ENCODE measurements at regions not wholly inside any gene's neighbourhood (a gene's known extent, or its start where the extent isn't known, plus 50 kb on each side); places are given as distances from the start of the nearest gene placed in this dataset.

GRCh38 chr6:101236709-101237108 is 156.8 kb upstream of the GRIK2 start:
- no peak for ATAC-seq
- no peak for TF ChIP-seq RARB (CRISPR knock-in tag; IDR thresholded peaks at IDR 0.05)
- no peak for TF ChIP-seq CSRNP3 (CRISPR knock-in tag; IDR thresholded peaks at IDR 0.05)
- TF ChIP-seq ARNTL (CRISPR knock-in tag; IDR thresholded peaks at IDR 0.05; ENCODE audit: borderline replicate concordance, low read depth): no peak
- TF ChIP-seq PATZ1 (CRISPR knock-in tag; IDR thresholded peaks at IDR 0.05; ENCODE audit: borderline replicate concordance): no peak
- TF ChIP-seq GLIS3 (CRISPR knock-in tag; IDR thresholded peaks at IDR 0.05): no peak
- TF ChIP-seq ZFP30 (CRISPR knock-in tag; IDR thresholded peaks at IDR 0.05): no peak
- TF ChIP-seq POU6F1 (CRISPR knock-in tag; IDR thresholded peaks at IDR 0.05; ENCODE audit: borderline replicate concordance, low read depth): no peak
- TF ChIP-seq TSHZ2 (CRISPR knock-in tag; IDR thresholded peaks at IDR 0.05): no peak
- TF ChIP-seq ZNF565 (CRISPR knock-in tag; conservative IDR thresholded peaks at IDR 0.05; ENCODE audit: low read depth): no peak
- no peak for TF ChIP-seq ISL1 (CRISPR knock-in tag; IDR thresholded peaks at IDR 0.05)
- TF ChIP-seq ZNF70 (CRISPR knock-in tag; IDR thresholded peaks at IDR 0.05): no peak
- no peak for TF ChIP-seq BACH2 (CRISPR knock-in tag; IDR thresholded peaks at IDR 0.05; ENCODE audit: borderline replicate concordance)
- TF ChIP-seq CSDC2 (CRISPR knock-in tag; IDR thresholded peaks at IDR 0.05): no peak
- TF ChIP-seq TCF4 (CRISPR knock-in tag; IDR thresholded peaks at IDR 0.05; ENCODE audit: borderline replicate concordance): no peak

- TF ChIP-seq POU6F1 (CRISPR knock-in tag; IDR thresholded peaks at IDR 0.05; ENCODE audit: borderline replicate concordance, low read depth) (no peak), TOX (CRISPR knock-in tag; IDR thresholded peaks at IDR 0.05; ENCODE audit: borderline replicate concordance) (no peak), RARB (CRISPR knock-in tag; IDR thresholded peaks at IDR 0.05) (no peak)
- no peak for ATAC-seq
Measured at GRCh38 chr6:101241442-101241841, 152.1 kb upstream of the GRIK2 start.

GRCh38 chr6:101249470-101249869 is 144.0 kb upstream of the GRIK2 start:
- no peak for ATAC-seq

More at GRCh38 chr6:101249470-101249869, 144.0 kb upstream of the GRIK2 start:
- TF ChIP-seq ESRRG (CRISPR knock-in tag; IDR thresholded peaks at IDR 0.05): no peak
- no peak for TF ChIP-seq SNAI2 (CRISPR knock-in tag; IDR thresholded peaks at IDR 0.05)
- TF ChIP-seq BACH2 (CRISPR knock-in tag; IDR thresholded peaks at IDR 0.05; ENCODE audit: borderline replicate concordance): no peak
- TF ChIP-seq TOX (CRISPR knock-in tag; IDR thresholded peaks at IDR 0.05; ENCODE audit: borderline replicate concordance): no peak
- TF ChIP-seq GLIS3 (CRISPR knock-in tag; IDR thresholded peaks at IDR 0.05): no peak
- no peak for TF ChIP-seq CSDC2 (CRISPR knock-in tag; IDR thresholded peaks at IDR 0.05)
- no peak for TF ChIP-seq ZC3H10 (CRISPR knock-in tag; IDR thresholded peaks at IDR 0.05)
- TF ChIP-seq ARNTL (CRISPR knock-in tag; IDR thresholded peaks at IDR 0.05; ENCODE audit: borderline replicate concordance, low read depth): no peak
- TF ChIP-seq POU6F1 (CRISPR knock-in tag; IDR thresholded peaks at IDR 0.05; ENCODE audit: borderline replicate concordance, low read depth): no peak
- TF ChIP-seq ZNF565 (CRISPR knock-in tag; conservative IDR thresholded peaks at IDR 0.05; ENCODE audit: low read depth): no peak
- TF ChIP-seq PPARA (CRISPR knock-in tag; IDR thresholded peaks at IDR 0.05; ENCODE audit: borderline replicate concordance): no peak
- no peak for TF ChIP-seq CREB5 (CRISPR knock-in tag; IDR thresholded peaks at IDR 0.05; ENCODE audit: low read depth)
